HG03025 (cell line): ENCODE measurements at regions not wholly inside any gene's neighbourhood (a gene's known extent, or its start where the extent isn't known, plus 50 kb on each side); places are given as distances from the start of the nearest gene placed in this dataset.

Experiments used
- ATAC-seq: cut with Tn5 transposase; IDR thresholded peaks from one replicate; pipeline ENCODE4 v1.9.1; 2021; ENCODE audit warnings: mild to moderate bottlenecking, moderate library complexity; ENCODE audit not compliant: unreplicated experiment, low FRiP score

DNA sequence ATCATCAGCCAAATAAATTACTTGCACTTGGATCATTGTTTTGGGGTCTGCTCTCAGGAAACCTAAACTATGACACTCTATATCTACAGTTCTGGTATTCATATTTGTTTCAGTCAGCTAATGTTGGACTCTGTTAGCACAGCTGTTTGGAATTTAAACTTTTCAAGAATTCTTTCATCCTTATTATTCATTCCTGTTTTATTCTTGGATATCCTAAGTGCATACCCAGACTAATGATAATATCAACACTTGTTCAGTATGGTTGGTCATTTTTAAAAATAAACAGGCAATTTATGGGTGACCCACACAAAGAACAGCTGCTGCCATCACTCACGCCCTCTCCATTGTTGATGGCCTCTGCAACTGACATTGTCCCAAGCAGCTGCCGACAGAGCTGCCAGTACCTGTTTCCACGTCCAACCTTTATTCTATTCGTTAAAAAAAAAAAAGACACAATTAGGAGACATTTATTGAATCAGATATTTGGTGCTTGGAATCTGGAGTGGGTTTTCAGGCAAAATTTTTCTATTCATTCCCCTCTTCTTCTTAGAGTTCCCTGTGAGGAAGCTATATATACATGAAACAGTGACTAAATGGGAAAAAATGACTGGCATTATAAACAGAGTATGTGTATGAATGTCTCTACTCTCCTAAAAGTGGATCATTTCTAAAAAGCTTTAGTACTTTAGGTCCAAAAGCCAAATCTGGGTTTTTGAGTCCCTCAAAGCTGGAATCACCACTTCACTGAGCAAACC is 252.1 kb upstream of the NAV3 start:
- ATAC-seq, result no peak

DNA sequence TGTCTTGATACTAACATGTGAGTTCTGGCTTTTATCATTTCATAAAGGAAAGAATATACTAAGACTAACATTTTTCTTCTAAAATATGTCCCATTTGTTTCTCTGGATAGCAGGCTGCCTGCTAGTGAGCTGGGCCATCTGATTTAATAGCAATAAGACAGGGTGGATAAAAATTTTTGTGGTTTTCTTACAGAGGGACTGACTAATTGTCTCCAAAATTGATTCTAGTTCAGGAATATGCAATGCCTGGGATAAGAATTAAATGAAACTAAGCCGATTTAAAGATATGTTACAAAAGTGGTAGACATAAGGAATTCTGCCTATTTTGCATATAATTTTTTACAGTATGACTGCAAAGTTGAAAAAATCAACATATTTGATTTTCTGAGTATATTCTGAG is 252.9 kb upstream of the NAV3 start:
- no peak for ATAC-seq

DNA sequence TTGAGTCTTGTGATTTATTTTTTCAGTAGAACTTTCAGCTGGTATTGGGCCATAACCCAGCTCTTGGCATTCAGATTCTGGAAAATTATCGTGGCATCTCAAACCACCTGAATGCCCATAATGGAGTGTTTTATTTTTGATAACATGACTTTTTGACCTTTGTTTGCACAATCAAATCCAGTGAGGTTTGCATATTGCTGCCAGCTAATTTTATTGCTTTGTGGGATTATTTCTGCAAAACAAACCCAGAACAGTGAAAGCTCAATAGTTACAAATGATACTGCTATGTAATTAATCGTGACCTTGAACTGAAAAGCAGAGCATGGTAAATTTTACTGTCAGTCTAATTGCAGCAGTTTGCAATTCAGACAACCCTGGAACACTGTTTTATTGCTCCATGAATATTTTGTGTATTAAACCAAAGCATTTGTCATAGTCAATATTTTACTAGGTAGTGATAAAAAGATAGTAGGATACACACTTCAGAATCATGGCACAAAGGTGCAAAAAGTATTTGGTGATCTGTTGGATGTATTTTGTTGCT is 255.2 kb upstream of the NAV3 start:
- no peak for ATAC-seq

DNA sequence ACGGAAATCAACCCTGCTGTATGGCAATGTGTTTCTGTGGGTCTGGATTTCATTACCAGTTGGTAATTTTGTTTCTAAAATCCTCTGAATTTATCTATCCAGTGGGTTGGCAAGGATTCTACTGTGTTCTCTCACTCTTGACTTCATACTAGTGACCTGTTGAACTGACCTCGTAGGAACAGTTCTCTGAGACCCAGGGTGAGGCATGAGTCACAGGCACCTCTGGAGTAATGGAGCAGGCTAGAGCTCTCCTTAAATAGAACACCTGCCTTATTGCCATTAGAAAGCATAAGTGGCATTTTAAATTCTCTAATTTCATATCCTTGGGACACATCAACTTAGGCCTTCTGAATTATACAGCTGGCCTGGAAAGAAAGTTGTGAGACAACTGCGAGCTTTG is 258.3 kb upstream of the NAV3 start:
- ATAC-seq, result no peak

DNA sequence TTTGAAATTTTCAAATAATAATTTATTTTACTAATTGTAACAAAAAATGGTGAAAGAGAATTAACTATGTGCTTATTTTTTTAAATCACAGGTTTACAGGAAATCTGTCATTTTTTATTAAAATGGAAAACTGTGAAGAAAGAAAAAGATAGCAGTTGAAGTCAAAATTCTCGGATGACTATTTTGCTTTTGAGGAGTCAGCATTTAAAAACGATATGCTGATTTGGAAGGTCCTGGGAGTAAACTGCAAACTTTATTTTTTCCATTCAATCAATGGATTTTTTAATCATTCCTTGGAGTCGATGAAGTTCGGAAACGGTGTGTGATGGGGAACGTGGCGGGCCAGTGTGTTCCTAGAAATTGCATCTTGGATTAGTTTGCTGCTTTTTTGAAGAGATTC is 258.9 kb upstream of the NAV3 start:
- no peak for ATAC-seq

DNA sequence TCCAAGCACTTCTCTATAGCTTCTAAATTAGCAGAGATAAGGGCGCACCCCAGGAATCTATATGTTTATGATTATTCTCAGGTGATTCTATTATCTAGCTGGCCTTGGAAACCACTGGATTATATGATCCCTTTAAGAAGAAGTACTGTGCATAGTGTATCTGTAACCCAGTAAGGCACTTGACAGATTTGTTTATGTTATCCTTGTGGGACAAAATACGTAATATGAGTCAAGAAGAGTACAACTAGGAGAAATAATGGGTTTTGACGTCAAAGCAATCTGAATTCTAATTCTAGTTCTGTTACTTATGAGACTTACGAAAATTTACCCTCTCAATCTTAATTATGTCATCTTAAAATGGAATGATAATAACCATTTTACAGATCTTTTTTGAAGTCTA is 259.6 kb upstream of the NAV3 start:
- ATAC-seq, result no peak

DNA sequence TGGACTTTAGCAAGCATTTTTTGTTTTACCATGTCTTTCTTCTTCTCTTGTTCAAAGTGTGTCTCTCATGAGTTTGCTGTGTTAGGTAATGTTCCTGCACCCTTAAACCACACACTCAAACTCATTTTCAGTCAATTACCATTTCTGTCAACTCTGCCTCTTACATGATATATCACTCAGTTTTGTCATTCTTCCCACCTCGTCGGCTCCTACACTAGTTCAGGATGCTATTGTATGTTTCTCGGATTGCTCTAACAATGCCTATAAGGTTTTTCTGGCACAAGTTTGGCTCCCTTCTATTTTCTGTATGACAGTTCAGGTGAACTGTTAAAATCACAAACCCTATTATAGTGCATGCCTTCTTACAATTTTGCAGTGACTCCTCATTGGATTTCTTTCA is 260.8 kb upstream of the NAV3 start:
- no peak for ATAC-seq

DNA sequence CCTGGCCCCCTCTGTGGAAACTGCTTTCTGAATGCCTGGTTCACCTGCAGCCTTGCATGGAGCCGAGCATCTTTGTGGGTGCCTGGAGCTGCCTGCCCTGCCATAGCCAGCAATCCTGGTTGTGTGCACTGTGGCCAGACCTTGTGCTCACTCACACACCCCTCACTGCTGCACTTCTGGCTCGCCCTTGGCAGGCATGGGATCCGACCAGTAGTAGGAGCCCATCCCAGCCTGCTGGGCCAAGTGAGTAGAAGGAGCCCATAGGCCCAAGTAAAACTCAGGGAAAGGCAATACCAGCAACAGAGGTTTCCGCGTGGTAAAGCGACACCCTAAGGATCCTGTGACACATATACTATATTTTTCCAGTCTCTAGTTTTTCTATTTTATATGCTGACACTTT is 270.0 kb upstream of the NAV3 start:
- ATAC-seq, result no peak

DNA sequence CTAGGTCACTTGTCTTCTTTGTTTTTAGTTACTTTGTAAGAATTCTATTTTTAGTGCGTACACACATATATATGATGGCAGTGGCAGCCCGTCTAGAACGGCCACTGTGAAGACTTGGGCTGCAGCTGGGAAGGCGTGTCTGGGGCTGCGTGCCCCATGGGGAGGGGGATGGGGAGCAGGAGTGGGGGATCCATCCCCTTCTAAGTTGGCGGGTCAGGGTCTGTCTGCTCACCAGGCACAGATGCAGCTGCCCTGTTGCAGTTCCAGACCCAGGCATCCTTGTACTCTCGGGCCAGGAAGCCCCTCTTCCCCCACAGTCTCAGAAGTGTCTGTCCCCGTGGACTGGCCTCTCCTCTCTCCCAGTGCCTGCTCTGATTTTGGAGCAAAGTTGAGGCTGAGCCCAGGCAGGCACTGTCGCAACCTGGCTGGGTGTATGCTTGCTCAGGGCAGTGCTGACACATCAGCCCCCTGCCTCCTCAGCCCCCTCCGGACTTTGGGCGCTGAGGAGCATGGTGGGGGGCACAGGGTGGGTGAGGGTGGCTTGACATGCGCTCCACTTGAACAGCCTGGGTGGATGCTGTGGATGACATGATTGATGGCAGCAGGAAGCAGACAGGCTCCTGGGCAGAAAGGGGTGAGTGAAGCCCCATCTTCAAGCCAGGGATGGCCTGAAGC is 271.2 kb upstream of the NAV3 start:
- no peak for ATAC-seq

DNA sequence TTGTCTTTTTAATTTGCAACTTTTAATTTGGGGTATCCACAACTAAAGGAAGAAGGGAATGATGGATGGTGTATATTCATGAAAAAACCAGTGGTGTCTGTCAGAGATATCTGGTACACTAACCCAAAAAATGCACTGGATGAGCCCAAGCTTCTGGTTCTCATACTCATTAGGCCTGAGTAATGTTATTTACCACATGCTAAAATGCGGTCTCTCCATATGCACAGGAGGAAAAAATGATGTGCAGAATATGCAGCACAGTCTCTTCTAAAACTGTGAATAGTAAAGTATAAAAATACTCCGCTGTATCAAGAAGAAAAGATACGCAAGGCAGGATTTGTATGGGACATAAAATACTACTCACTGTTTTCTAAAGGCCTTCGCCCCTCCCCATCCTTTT is 275.6 kb upstream of the NAV3 start:
- no peak for ATAC-seq

DNA sequence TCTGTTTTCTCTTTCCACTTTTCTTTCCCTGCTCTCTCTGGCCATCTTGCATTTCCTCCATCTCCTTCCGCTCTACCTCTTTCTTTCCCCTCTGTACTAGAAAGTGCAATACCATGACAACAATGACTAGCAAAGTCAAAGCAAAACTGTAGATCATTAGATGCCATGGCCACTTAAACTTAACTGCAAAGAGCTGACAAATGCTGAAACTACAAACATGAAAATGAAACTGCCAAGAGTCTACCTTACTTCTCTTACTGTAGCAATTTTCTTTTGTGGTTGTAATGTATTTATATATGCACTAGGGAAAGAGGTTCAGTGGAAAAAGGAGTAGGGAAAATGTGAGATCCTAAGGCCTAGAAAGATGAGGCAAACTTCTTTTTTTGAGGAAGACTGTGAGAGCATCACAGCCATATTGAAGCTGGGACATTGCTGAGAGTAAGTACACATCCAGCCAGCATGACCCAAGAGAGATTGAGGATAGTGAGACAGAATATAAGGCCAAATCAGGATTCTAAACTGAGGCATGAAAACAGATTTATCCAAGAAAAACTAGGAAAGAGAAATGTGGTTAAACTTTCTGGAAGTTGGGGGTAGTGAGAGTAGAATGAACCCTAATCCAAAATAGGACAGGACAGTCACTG is 276.6 kb upstream of the NAV3 start:
- ATAC-seq, result peak; percentile 99

DNA sequence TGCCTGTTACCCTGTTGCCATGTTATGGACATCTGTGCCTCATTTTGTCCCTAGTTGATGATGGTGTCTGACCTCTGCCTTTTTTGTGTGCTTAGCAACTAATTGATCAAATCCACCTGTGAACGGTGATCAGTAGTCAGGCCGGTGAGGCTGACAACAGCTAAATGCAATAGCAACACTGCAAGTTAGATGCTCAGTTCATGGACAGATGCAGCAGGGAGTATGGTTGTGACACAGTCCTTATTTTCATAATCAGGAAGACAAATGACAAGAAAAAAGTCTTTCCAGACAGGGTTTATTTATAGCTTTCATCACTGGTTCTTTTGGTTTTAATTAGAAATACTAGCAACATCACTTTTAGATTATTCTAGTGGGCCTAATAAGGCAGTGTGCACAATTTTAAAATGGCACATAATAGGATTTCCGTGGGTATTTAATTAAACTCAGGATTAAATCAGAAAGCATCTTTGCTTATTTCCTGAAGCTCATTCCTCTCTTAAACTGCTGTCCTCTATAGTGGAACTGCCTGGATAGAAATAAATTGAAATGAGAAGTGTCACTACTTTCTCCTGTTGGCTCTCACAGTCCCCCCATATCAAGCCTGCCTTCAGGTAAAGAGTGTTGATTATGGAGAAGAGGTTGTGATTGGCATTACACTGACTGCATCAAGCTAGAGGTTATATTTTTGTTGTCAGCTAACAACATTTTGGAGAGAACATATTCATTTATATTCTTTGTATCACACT is 281.1 kb upstream of the NAV3 start:
- no peak for ATAC-seq

DNA sequence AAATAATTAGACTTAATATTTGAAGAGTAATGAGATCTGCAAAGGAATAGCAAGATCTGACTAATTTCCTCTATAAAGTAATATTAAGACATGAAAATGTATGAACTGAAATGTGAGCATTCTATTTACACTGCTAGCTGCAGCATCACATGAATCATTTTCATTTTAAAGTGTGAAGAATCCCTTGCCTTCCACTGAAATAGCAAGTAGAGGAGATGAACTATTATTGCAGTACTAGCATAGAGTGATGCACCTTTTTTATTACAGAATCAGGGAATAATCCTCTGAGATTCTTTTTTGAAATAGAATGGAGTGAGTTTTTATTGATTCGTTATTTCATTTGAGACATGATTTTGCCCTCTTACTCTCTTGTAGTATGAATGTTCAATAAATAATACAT is 281.9 kb upstream of the NAV3 start:
- ATAC-seq, result no peak

DNA sequence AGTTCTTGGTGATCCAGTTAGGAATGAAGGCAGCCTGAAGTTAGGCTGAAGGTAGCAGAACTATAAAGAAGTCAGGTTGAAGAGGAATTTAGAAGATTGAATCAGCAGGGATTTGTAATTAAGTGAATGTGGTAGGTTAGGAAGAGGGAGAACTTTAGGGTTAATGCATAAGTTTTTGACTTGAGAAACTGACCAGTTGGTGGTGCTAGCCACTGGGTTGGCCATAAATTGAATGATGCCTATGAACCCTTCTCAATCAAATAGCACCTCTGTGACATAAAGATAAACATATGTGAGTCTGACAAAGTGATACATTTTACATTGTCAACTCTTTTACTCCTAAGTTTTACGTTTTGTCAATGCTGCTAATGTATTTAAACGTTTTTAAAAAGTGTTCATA is 290.6 kb upstream of the NAV3 start:
- no peak for ATAC-seq

DNA sequence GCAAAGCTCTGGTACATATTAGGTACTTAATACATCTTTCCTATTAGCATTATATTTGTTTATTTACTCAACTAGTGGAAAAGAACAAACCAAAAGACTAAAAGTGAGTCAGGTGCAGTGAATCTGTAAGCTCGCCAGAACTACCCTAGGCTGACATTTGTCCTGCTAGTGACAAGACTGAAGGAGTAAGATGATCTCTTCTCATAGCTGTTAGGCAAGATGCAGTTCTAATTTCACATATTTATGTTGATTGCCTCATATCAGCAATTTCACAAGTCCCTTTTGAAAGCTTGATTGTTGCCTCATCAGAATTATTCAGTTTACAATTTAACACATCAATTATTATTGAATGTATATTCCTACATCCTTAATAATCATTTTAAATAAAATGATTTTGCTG is 293.0 kb upstream of the NAV3 start:
- no peak for ATAC-seq

DNA sequence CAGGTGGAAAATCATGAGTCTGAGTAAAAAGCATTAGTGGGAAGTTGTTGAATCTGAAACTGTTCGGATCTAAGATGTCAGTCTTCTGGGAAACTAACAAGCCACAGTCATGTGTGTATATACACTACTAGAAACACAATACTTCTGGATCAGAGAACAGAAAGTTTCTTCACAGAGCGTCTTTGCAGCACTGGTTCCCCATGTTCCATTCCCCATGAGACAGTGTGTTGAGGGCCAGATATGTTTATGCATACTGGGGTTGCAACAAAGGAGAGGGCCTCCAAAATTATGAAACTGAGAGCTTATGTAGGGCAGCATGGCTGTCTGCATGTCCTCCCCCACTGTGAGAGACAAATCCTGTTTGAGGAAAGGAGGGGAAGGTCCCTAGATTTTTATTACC is 295.0 kb upstream of the NAV3 start:
- no peak for ATAC-seq

DNA sequence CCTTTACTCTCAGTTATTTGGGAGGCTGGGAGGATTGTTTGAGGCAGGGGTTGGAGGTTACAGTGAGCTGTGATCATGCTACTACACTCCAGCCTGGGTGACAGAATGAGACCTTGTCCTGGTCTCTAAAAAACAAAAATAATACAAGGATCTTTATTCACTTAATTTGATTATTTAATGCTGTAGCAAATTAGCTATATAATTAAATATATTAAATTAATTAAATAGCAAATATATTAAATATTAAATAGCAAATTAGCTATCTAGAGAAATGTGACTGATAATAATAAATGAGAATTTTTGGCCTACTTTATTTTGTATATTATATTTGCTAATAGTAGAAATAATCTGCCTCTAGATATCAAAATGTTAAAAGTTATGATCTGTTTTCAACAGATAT is 298.8 kb upstream of the NAV3 start:
- no peak for ATAC-seq

DNA sequence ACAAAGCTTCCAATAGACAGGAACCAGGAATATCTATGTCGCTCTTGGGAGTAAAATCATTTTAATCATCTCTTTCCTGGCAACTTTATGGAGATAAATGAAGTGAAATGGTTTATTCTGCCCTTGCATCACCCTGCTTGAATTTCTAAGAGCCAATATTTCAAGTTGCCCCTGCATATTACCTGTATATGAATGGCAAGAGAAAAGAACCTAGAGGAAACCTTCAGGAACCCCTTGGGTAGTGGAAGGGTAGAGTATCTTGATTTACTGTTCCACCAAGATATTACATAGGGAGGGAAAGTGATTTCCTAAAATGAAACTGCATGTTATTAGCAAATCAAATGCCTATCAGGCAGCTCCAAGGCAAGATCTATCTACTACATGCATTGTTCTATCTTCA is 308.4 kb upstream of the NAV3 start:
- no peak for ATAC-seq

DNA sequence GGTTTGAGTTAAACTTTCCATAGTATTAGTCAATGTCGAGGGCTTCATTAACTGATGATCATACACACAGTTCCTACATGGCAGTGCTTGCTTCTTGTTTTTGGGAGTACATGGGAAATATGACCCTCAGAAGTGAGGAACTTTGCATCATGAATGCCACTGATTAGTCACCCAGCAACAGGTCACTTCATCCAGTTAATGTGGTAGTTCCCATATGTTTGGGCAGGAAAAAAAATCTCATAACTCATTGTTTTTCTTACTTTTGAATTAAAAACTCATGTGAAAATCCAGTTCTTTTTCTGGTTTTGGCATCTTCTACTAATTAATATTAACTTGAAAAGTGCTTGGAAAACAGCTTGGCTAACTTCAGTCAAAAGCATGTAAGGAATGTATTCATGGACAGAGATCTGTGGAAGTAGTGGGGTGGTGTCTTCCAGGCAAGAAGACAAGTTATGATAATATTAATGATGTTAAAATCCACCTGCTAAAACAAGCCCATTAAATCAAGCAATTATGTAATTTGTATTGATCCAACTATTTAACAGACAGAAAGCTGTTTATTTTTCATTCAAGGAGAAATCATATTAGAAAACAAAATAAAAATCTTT is 309.1 kb upstream of the NAV3 start:
- ATAC-seq, result no peak

DNA sequence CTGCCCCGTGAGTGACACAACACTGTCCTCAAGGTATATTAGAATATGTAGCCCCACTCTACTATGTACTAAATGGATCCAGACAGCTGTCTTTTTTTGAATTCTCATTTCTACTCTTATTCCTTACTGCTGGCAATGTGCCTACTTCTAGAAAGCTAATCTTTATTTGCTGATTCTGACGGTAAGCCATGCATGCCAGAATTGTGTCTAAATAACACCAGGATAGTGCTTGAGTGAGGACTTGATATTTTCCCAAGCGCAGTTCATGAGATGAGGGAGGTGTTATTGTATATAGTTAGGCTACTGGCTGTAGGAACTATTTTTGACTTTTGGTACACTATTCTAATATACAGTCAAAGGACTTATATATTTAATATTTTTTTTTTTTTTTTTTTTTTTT is 316.2 kb upstream of the NAV3 start:
- no peak for ATAC-seq

DNA sequence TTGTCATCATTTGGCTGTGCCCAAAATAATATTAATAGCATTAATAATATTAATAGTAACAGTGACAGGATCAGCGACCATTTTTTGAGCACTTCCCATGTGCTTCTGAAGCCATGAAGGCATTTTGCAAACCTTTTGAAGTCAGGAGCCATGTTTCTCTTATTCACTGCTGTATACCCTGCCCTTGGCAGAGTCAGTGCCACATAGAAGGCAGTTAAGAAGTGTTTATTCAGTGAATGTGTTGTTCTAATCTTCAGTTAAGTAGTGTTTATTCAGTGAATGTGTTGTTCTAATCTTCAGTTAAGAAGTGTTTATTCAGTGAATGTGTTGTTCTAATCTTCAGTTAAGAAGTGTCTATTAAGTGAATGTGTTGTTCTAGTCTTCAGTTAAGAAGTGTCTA is 319.7 kb upstream of the NAV3 start:
- no peak for ATAC-seq
